Tibial artery (tissue), 4 donors: ENCODE measurements at regions not wholly inside any gene's neighbourhood (a gene's known extent, or its start where the extent isn't known, plus 50 kb on each side); places are given as distances from the start of the nearest gene placed in this dataset.

Experiments
- DNase-seq, 2 donors: peaks; one replicate each; pipeline ENCODE4 v3.0.0-alpha.2; 2019
- H3K27ac ChIP-seq, 2 donors: fragments of 200-600 bp; sonication (generic) in 1 of 2; 1 replicate in 1 of 2; 2 replicates in 1 of 2; pipeline ENCODE4 v1.5.1; 2018 to 2019; ENCODE audit warnings: mild to moderate bottlenecking in 1 of 2
- H3K27me3 ChIP-seq, 2 donors: fragments of 200-600 bp; sonication (generic) in 1 of 2; one replicate each; pipeline versions ENCODE4 v1.5.1 to v1.6.0; 2016 to 2019
- H3K36me3 ChIP-seq, 3 donors: fragments of 200-600 bp; sonication (generic) in 2 of 3; one replicate each; pipeline ENCODE4 v1.5.1; 2016 to 2019; ENCODE audit warnings: mild to moderate bottlenecking in 2 of 3
- H3K4me1 ChIP-seq, 4 donors: fragments of 200-600 bp; sonication (generic) in 2 of 4; 1 replicate in 3 of 4; 2 replicates in 1 of 4; pipeline ENCODE4 v1.5.1; 2016 to 2019
- H3K4me3 ChIP-seq, 2 donors: fragments of 200-600 bp; sonication (generic) in 1 of 2; 1 replicate in 1 of 2; 2 replicates in 1 of 2; pipeline ENCODE4 v1.5.1; 2018 to 2019; ENCODE audit warnings: mild to moderate bottlenecking in 2 of 2
- H3K9me3 ChIP-seq, 3 donors: fragments of 200-600 bp; sonication (generic) in 1 of 3; one replicate each; pipeline ENCODE4 v1.5.1; 2016 to 2019
- intact Hi-C: fragments of 100-400 bp; cut with DNase I; formaldehyde crosslinking; loops from one replicate; pipeline ENCODE4 v1.15.0; 2023; ENCODE audit warnings: low total_unique reads
- TF ChIP-seq, protein P1 (sequence below), 2 experiments: fragments of 200-600 bp in 1 of 2; fragments of 450-650 bp in 1 of 2; IDR thresholded peaks; one replicate each; pipeline ENCODE4 v1.5.1; 2017 to 2019; ENCODE audit warnings: antibody characterized with exemption in 2 of 2, mild to moderate bottlenecking in 1 of 2, moderate library complexity in 1 of 2

DNA sequence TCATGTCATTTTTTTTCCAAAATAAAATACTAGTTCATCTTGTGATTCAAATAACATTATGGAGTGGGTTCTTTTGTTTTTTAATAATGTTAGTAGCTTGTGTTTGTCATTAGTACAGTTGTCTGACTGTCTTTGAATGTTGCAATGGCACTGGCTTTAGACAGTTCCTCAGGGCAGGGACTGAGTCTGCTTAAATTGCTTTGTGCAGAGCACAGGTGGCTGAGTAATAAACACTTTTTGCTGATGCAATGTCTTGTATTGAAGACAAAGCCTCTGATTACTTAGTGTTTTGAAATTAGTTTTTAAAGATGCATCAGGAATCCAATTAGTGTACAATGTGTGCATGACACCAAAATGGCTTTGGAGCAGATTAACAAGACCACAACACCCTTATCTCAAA, 88.7 kb upstream of the PCDH9 start:
- H3K27ac ChIP-seq = no peak overlapping the region
- TF ChIP-seq, protein P1, sequence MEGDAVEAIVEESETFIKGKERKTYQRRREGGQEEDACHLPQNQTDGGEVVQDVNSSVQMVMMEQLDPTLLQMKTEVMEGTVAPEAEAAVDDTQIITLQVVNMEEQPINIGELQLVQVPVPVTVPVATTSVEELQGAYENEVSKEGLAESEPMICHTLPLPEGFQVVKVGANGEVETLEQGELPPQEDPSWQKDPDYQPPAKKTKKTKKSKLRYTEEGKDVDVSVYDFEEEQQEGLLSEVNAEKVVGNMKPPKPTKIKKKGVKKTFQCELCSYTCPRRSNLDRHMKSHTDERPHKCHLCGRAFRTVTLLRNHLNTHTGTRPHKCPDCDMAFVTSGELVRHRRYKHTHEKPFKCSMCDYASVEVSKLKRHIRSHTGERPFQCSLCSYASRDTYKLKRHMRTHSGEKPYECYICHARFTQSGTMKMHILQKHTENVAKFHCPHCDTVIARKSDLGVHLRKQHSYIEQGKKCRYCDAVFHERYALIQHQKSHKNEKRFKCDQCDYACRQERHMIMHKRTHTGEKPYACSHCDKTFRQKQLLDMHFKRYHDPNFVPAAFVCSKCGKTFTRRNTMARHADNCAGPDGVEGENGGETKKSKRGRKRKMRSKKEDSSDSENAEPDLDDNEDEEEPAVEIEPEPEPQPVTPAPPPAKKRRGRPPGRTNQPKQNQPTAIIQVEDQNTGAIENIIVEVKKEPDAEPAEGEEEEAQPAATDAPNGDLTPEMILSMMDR (IDR thresholded peaks at IDR 0.05) = no peak
- H3K36me3 ChIP-seq = no peaks in the 10 kb centered on the region
- DNase-seq = no peak
- intact Hi-C loops = no loop called here
- H3K27me3 ChIP-seq = no peaks in the 10 kb centered on the region
- no peaks in the 10 kb centered on the region for H3K4me1 ChIP-seq
- H3K9me3 ChIP-seq = no peaks in the 10 kb centered on the region
- H3K4me3 ChIP-seq = no peak overlapping the region

DNA sequence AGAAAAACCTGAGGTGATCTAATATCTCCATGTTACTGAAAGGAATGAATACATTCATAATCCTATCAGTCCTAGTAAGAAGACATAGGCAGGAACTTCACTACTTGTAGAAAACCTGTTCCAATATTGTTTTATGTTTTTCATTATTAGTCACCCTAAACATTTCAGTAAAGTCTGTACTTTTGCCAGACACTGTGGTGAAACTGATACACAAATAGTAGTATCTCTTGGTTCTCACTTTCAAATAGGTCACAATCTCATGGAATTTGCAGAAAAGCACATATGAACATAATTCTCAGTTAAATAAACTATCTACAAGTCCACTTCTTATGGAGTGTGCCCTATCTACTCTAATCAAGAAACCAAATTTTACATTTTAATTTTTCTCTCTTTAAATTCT, 88.3 kb upstream of the PCDH9 start:
- Histone ChIP-seq H3K4me3 (no peak overlapping the region), H3K9me3 (no peaks in the 10 kb centered on the region), H3K4me1 (no peaks in the 10 kb centered on the region), H3K27ac (no peak overlapping the region), H3K27me3 (no peaks in the 10 kb centered on the region), H3K36me3 (no peaks in the 10 kb centered on the region)
- TF ChIP-seq, protein P1 (IDR thresholded peaks at IDR 0.05) = no peak
- intact Hi-C loops = no loop called here
- no peak for DNase-seq

DNA sequence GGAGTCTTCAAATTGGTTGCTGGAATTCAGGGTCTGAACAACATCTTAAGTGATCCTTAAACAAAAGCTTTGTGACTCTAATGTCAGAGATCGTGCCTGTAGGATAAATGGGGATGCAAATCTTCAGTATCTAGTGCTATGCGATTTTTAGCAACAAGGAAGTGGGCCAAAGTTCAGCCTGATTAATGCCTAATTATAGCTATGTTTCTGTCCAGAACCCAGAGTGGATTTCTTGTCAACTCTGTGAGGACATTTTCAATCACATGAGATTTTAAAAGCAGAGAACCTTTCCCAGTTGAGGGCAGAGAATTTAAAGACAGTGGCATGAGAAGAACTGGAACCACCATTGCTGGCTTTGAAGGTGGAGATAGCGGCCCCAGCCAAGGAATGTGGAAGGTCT, 84.3 kb upstream of the PCDH9 start:
- H3K27ac ChIP-seq = no peak overlapping the region
- no peaks in the 10 kb centered on the region for H3K9me3 ChIP-seq
- no peaks in the 10 kb centered on the region for H3K4me1 ChIP-seq
- no peaks in the 10 kb centered on the region for H3K36me3 ChIP-seq
- intact Hi-C loops = no loop called here
- no peaks in the 10 kb centered on the region for H3K27me3 ChIP-seq
- no peak for DNase-seq
- H3K4me3 ChIP-seq = no peak overlapping the region
- TF ChIP-seq, protein P1 (IDR thresholded peaks at IDR 0.05) = no peak

DNA sequence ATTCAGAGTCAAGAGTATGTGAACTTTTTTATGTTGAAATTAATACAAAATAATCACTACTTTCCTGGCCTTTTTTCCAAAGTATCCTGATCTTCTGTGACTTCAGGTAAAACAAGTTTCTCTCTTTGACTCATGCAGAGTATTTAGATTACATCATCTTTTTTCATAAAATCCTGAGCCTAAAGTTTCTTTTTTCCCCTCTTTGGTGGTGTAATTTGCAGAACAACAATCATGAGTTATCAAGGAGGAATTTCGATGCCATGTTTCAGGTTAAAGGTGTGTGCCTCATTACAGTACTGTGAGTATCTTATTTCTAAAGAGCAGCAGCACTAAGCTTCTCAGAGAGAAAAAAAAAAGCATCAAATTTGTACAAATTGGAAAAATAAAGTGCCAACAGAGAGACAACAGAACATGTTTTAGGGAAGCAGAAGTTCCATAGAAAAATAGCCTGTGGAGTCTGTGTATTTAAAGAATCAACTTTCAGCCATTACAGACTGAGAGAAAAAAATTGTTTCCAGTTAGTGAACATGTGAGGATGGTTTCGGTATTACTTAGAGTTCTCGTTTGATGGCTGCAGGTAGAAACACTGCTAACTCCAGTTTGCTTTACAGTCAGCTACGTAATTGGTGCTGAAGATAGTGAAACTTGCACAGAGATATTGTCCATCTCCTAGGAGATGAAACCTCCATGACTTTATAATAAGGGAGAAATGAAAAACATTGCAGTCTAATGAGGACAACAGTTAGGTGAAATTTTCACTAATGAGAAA, 78.1 kb upstream of the PCDH9 start:
- Histone ChIP-seq H3K27ac (no peak overlapping the region), H3K9me3 (no peaks in the 10 kb centered on the region), H3K27me3 (no peaks in the 10 kb centered on the region), H3K4me1 (no peaks in the 10 kb centered on the region), H3K4me3 (no peak overlapping the region), H3K36me3 (no peaks in the 10 kb centered on the region)
- intact Hi-C loops = no loop called here
- DNase-seq = no peak
- TF ChIP-seq, protein P1 (IDR thresholded peaks at IDR 0.05) = no peak

DNA sequence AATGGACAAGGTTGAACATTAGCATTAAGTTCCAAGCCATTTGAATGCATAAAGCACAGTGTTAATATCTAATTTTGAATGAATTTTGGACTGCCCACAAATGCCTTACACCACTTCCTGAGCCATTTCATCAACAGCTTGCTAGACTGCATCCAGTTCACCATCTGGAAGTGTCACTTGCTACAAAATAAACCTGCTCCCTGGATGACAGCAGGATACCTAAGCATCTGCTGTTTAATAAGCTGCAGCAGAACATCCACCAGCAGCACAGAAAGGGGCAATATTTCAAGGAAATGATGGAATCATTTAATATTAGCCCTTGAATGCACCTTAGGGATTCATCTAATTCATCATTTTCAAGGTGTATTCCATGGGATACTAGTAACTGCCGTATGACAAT, 76.6 kb upstream of the PCDH9 start:
- H3K4me1 ChIP-seq = no peaks in the 10 kb centered on the region
- H3K4me3 ChIP-seq = no peak overlapping the region
- H3K27me3 ChIP-seq = no peaks in the 10 kb centered on the region
- TF ChIP-seq, protein P1 (IDR thresholded peaks at IDR 0.05) = no peak
- no peaks in the 10 kb centered on the region for H3K36me3 ChIP-seq
- DNase-seq = no peak
- H3K27ac ChIP-seq = no peak overlapping the region
- H3K9me3 ChIP-seq = no peaks in the 10 kb centered on the region
- intact Hi-C loops = no loop called here
